C4-2B (cell line): ENCODE measurements at regions not wholly inside any gene's neighbourhood (a gene's known extent, or its start where the extent isn't known, plus 50 kb on each side); places are given as distances from the start of the nearest gene placed in this dataset.

Source experiments
- H3K27ac ChIP-seq: fragments of 450-650 bp; 2 replicates; pipeline ENCODE4 v1.5.1; 2017
- ZFX ChIP-seq: fragments of 450-650 bp; IDR thresholded peaks from 2 replicates; pipeline ENCODE4 v1.6.1; 2017
- TF ChIP-seq, protein P1 (sequence below): fragments of 450-650 bp; conservative IDR thresholded peaks from 2 replicates; pipeline ENCODE4 v1.5.1; 2017; ENCODE audit warnings: mild to moderate bottlenecking

GRCh38 chr4:186449954-186450353 lies 105.4 kb downstream of the MTNR1A start:
- no peak overlapping the region for H3K27ac ChIP-seq
- TF ChIP-seq ZFX: no peak
- TF ChIP-seq, protein P1, sequence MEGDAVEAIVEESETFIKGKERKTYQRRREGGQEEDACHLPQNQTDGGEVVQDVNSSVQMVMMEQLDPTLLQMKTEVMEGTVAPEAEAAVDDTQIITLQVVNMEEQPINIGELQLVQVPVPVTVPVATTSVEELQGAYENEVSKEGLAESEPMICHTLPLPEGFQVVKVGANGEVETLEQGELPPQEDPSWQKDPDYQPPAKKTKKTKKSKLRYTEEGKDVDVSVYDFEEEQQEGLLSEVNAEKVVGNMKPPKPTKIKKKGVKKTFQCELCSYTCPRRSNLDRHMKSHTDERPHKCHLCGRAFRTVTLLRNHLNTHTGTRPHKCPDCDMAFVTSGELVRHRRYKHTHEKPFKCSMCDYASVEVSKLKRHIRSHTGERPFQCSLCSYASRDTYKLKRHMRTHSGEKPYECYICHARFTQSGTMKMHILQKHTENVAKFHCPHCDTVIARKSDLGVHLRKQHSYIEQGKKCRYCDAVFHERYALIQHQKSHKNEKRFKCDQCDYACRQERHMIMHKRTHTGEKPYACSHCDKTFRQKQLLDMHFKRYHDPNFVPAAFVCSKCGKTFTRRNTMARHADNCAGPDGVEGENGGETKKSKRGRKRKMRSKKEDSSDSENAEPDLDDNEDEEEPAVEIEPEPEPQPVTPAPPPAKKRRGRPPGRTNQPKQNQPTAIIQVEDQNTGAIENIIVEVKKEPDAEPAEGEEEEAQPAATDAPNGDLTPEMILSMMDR: no peak

GRCh38 chr4:186445040-186445439 lies 110.3 kb downstream of the MTNR1A start:
- no peak overlapping the region for H3K27ac ChIP-seq
- TF ChIP-seq ZFX: no peak
- TF ChIP-seq, protein P1: no peak; the same call in 1 of the 2 replicates

GRCh38 chr4:186441502-186441901 lies 113.9 kb downstream of the MTNR1A start:
- TF ChIP-seq ZFX: no peak
- TF ChIP-seq, protein P1: no peak

GRCh38 chr4:186428481-186428880 lies 126.9 kb downstream of the MTNR1A start:
- no peak overlapping the region for H3K27ac ChIP-seq
- no peak for TF ChIP-seq ZFX
- TF ChIP-seq, protein P1: no peak

More at GRCh38 chr4:186441502-186441901, 113.9 kb downstream of the MTNR1A start:
- H3K27ac ChIP-seq: no peak overlapping the region

GRCh38 chr4:186424745-186425144 lies 130.6 kb downstream of the MTNR1A start:
- no peak for TF ChIP-seq ZFX
- TF ChIP-seq, protein P1: no peak
- H3K27ac ChIP-seq: no peak overlapping the region

DNA sequence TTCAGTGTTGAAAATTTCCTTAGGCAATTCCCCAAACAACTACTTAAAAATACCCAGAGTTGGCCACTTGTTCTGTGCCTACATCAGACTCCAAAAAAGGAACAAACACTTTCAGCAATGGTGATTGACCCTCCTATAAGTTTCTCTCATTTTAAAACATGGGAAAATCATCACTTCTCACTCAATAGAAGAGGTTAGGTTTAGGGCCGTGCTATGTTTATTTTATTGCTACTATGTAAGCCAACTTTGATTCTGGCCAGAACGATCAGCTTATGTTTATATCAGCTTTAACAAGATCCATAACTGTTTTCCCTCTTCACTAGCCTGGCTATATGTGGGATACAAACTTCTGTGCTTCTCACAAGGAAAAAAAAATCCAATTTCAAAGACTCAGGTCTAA lies 133.1 kb downstream of the MTNR1A start:
- no peak overlapping the region for H3K27ac ChIP-seq
- TF ChIP-seq ZFX: no peak
- TF ChIP-seq, protein P1: no peak

DNA sequence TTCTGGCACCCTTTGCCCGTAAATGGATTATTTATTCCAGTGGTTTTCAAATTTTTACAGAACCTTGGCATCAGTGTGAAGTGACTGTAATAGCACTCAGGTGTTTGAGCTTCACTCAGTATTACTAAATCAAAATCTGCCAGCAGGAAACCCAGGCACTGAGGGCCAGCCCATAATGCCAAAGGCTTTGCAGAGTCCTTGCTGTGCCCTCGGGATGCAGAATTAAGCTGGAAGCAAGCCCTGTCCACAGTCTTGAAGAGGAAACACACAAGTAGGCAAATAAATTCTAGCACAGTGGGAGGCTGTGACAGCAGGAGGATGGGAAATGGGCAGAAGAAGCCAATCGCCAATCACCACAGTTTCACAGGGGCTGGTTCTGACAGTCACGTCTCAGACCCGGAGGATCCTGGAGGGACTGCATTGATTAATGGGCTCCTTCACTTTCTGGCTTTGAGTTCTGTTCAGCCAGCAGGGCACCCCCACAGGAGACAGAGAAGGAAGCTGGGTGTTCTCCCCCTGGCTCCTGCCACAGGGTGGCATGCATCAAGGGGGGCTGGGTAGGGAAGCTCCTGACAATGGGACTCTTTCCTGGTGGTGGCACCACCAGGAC lies 138.8 kb downstream of the MTNR1A start:
- peak overlapping the region; percentile 13; the same call in 1 of the 2 replicates for H3K27ac ChIP-seq
- TF ChIP-seq ZFX: no peak
- TF ChIP-seq, protein P1: no peak
